GM18505 (cell line): ENCODE measurements at regions not wholly inside any gene's neighbourhood (a gene's known extent, or its start where the extent isn't known, plus 50 kb on each side); places are given as distances from the start of the nearest gene placed in this dataset.

Source experiments
- ATAC-seq: cut with Tn5 transposase; IDR thresholded peaks from one replicate; pipeline ENCODE4 v1.9.1; 2021; ENCODE audit not compliant: unreplicated experiment
- POLR2A ChIP-seq: IDR thresholded peaks from 4 replicates; pipeline ENCODE4 v1.6.1; 2011; ENCODE audit warnings: borderline replicate concordance; ENCODE audit not compliant: insufficient read depth, insufficient read length; ENCODE audit errors: extremely low read depth

- peak; percentile 100 for ATAC-seq
- no peak for TF ChIP-seq POLR2A
These were observed 497.8 kb downstream of the EIPR1 start for GRCh38 chr2:2879781-2880180.

GRCh38 chr2:2879071-2879470, 498.5 kb downstream of the EIPR1 start:
- no peak for TF ChIP-seq POLR2A
- ATAC-seq, result peak; percentile 1

- TF ChIP-seq POLR2A, result no peak
- no peak for ATAC-seq
These were observed 500.2 kb downstream of the EIPR1 start for GRCh38 chr2:2877427-2877826.

- TF ChIP-seq POLR2A, result no peak
- ATAC-seq, result no peak
These were observed 501.0 kb downstream of the EIPR1 start for GRCh38 chr2:2876331-2877221.

GRCh38 chr2:2875831-2876230, 501.8 kb downstream of the EIPR1 start:
- no peak for TF ChIP-seq POLR2A
- ATAC-seq, result no peak

- no peak for ATAC-seq
- no peak for TF ChIP-seq POLR2A
These were observed 502.3 kb downstream of the EIPR1 start for GRCh38 chr2:2875296-2875695.

DNA sequence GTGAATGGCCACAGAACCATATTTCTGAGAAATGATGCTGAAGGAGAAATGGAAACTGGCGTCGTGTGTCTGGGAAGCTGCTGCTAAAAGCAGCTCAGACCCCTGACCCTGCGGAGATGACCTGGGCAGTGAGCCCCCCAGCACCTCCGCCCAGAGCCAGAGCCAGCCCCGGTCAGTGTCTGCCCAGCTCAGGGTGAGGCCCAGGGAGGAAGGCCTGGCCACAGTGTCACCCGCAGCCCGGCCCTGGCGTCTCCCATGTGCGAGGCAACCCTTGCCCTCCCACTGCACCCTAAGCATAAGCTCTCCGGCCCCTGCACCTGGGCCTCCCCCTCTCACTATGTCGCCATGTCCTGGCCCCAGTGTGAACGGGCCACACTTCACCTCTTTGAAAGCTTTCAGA, 502.8 kb downstream of the EIPR1 start:
- ATAC-seq, result no peak
- TF ChIP-seq POLR2A, result no peak

DNA sequence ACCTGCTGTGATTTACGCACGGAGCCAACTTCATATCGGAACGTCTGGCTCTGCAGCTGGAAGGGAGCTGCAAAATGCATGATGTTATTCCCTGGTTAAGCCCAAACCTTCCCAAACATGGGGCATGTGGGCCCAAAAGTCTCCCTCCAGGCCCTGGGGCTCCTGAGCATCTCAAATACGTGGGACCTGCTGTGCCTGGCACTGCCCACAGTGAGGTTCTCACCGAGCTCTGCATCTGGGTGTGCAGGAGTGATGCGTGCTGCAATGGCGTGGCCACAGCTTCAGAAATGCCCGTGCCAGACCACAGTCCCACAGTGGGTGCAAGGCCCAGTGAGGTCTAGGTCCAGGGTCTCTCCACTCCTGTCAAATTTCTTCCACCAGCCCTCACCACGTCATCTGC, 503.3 kb downstream of the EIPR1 start:
- TF ChIP-seq POLR2A, result no peak
- no peak for ATAC-seq

DNA sequence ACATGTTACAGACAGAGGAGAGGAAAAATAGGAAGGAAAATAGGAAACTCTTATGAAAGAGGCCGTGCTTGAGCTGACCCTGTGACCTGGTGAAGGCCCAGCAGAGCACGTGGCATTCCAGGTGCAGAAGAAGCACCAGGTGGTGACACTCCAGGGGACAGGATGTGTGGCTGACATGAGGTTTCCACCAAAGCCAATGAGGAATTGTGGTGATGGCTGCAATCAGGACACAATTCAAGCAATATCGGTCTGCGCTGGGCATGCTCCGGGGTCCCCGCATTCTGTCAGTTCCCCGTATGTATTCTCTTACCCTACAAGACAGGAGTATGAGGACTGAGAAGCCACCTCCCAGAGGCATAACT, 504.2 kb downstream of the EIPR1 start:
- TF ChIP-seq POLR2A, result no peak
- ATAC-seq, result no peak

DNA sequence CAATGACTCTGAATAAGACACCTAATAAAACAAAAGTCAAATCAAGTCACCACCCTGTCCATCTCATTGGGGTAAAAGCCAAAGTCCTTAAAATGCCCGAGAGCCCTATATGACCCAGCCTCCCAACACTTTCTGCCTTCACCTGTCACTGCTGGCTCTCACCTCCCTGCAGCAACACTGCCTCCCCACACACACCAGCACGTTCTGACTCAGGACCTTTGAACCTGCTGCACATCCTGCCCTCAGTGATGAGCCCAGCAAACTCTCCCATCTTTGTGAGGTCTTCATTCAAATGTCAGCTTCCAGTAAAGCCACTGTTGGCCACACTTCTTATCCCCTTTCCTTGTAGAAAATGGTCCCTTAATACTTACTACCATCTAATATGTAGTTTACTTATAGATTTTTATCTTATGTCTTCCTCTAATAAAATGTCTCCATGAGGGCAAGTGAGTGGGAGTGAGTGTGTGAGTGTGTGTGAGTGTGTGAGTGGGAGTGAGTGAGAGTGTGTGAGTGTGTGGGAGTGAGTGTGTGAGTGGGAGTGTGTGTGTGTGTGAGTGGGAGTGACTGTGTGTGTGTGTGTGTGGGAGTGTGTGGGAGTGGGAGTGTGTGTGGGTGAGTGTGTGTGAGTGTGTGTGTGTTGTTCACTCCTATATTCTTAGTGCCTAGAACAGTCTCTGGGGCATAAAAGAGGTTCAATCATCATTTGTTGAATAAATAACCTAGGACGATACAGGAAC, 504.7 kb downstream of the EIPR1 start:
- no peak for TF ChIP-seq POLR2A
- no peak for ATAC-seq

GRCh38 chr2:2872309-2872617, 505.4 kb downstream of the EIPR1 start:
- TF ChIP-seq POLR2A, result no peak
- no peak for ATAC-seq

DNA sequence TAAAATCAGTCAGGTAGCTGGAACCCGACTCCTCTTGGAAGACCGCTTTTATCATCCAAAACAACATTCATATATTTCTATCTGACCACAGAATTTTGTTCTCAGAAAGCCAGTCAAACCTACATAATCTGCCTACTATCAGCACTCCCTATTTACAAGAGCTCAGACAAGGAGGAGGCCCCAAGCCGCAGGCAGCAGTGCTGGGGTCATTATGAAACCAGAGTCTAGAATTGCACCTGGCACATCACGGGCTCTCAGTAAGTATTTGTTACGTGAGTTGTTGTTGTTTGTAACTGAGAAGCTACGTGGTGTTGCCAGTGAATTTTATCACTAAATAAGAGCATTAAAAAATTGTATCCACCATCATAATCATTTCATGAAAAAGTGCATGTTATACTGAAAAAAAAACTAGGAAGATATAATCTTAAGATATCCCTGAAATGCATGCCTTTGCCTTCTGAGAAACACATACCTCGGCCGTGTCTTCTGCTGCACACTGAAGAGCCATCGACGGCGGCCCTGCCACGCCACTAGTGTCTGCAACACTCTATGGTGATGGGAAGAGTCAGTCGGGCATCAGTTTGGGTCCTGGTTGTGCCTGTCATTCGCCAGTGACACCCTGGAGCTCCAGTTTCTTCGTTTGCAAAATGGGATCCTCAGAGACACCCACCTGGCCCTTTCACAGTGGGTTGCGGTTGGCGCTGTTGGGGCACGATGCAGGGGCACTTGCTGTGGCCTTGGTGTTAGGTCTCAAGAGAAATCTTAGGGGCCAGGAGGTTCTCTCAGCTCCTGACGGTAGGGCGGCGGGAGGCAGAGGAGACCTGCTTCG, 505.9 kb downstream of the EIPR1 start:
- TF ChIP-seq POLR2A, result no peak
- ATAC-seq, result no peak

DNA sequence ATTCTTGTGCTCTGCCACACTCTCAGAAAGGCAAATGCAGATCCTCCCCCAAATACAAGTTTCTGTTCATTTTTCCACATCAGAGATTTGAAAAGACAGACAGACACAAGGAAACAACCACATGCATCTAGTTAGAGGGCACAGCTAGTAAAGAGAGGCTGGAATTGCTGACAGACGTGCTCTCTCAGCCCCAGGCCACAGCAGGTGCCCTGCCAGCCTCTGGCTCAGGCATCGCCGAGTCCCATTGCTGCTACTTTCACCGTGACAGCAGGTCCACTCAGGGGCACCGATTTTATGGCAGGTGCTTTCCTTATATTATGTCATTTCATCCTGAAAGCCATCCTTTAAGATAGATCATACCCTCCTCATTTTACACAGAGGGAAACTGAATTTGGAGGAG, 507.5 kb downstream of the EIPR1 start:
- ATAC-seq, result no peak
- no peak for TF ChIP-seq POLR2A
